ENCODE measurements at regions not wholly inside any gene's neighbourhood (a gene's known extent, or its start where the extent isn't known, plus 50 kb on each side); places are given as distances from the start of the nearest gene placed in this dataset.

DNA sequence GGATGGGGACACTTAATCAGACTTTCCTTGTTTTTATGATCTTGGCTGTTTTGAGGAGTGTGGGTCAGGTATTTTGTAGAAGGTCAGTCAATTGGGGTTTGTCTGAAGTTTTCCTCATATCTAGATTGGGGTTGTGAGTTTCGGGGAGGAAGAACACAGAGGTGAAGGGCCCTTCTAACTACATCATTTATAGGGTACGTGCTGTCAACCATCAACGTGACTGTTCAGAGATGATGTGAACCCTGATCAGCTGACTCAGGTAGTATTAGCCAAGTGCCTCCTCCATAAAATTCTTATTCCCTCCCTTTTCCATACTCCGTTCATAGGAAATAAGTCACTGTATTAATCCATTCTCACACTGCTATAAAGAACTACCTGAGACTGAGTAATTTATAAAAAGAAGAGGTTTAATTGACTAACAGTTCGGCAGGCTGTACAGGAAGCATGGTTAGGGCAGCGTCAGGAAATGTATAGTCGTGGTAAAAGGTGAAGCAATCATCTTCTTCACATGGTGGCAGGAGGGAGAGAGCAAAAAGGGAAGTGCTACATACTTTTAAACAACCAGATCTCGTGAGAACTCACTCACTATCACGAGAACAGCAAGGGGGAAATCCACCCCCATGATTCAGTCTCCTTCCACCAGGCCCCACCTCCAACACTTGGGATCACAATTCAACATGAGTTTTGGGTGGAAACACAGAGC is 547.1 kb upstream of the LINC00305 start:
- TF ChIP-seq MAX (CRISPR knock-in tag; IDR thresholded peaks at IDR 0.05) (no peak), FOXP1 (CRISPR knock-in tag; IDR thresholded peaks at IDR 0.05; ENCODE audit: borderline replicate concordance) (no peak), RELA (CRISPR knock-in tag; IDR thresholded peaks at IDR 0.05; ENCODE audit: borderline replicate concordance) (no peak)
- TF ChIP-seq, protein P1, sequence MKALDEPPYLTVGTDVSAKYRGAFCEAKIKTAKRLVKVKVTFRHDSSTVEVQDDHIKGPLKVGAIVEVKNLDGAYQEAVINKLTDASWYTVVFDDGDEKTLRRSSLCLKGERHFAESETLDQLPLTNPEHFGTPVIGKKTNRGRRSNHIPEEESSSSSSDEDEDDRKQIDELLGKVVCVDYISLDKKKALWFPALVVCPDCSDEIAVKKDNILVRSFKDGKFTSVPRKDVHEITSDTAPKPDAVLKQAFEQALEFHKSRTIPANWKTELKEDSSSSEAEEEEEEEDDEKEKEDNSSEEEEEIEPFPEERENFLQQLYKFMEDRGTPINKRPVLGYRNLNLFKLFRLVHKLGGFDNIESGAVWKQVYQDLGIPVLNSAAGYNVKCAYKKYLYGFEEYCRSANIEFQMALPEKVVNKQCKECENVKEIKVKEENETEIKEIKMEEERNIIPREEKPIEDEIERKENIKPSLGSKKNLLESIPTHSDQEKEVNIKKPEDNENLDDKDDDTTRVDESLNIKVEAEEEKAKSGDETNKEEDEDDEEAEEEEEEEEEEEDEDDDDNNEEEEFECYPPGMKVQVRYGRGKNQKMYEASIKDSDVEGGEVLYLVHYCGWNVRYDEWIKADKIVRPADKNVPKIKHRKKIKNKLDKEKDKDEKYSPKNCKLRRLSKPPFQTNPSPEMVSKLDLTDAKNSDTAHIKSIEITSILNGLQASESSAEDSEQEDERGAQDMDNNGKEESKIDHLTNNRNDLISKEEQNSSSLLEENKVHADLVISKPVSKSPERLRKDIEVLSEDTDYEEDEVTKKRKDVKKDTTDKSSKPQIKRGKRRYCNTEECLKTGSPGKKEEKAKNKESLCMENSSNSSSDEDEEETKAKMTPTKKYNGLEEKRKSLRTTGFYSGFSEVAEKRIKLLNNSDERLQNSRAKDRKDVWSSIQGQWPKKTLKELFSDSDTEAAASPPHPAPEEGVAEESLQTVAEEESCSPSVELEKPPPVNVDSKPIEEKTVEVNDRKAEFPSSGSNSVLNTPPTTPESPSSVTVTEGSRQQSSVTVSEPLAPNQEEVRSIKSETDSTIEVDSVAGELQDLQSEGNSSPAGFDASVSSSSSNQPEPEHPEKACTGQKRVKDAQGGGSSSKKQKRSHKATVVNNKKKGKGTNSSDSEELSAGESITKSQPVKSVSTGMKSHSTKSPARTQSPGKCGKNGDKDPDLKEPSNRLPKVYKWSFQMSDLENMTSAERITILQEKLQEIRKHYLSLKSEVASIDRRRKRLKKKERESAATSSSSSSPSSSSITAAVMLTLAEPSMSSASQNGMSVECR (CRISPR knock-in tag; IDR thresholded peaks at IDR 0.05; ENCODE audit: borderline replicate concordance), result no peak
